ENCODE measurements at regions not wholly inside any gene's neighbourhood (a gene's known extent, or its start where the extent isn't known, plus 50 kb on each side); places are given as distances from the start of the nearest gene placed in this dataset.

- Histone ChIP-seq H3K9me3 (no peaks in the 10 kb centered on the region), H3K27ac (no peak overlapping the region), H3K4me1 (no peaks in the 10 kb centered on the region), H3K36me3 (ENCODE audit: low read depth, missing control alignments) (no peaks in the 10 kb centered on the region), H3K27me3 (no peaks in the 10 kb centered on the region), H3K4me3 (no peak overlapping the region)
- WGBS, 2 donors: 82 to 92% methylated on average over 2 of the region's 2 CpGs
- DNase-seq: no peak
- no peak for TF ChIP-seq POLR2A (IDR thresholded peaks at IDR 0.05)
- TF ChIP-seq CTCF (IDR thresholded peaks at IDR 0.05): no peak
- intact Hi-C loops (cut with DNase I; ENCODE audit: low total_unique reads): no loop called here
Measured at GRCh38 chr13:105902396-105902795, 633.1 kb downstream of the EFNB2 start.

DNA sequence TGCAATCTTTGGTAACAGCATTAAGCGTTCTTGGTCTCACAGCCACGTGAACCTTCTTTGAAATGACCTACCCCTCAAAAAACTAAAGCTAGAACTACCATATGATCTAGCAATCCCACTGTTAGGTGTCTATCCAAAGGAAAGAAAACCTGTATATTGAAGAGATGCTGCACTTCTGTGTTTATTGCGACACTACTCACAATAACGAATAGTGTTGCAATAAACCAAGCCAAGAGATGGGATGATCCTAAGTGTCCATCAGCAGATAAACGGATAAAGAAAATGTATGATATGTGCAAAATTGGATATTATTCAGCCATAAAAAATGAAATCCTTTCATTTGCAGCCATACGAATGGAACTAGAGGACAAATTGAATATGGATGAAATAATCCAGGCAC is 637.9 kb downstream of the EFNB2 start:
- no peaks in the 10 kb centered on the region for H3K4me1 ChIP-seq
- no peak overlapping the region for H3K4me3 ChIP-seq
- 69 to 85% methylated on average over 6 of the region's 6 CpGs for WGBS, 2 donors
- no peaks in the 10 kb centered on the region for H3K9me3 ChIP-seq
- TF ChIP-seq CTCF (IDR thresholded peaks at IDR 0.05) (no peak), POLR2A (IDR thresholded peaks at IDR 0.05) (no peak)
- DNase-seq: no peak
- H3K27ac ChIP-seq: no peak overlapping the region
- no peaks in the 10 kb centered on the region for H3K36me3 ChIP-seq (ENCODE audit: low read depth, missing control alignments)
- intact Hi-C loops (cut with DNase I; ENCODE audit: low total_unique reads): no loop called here
- no peaks in the 10 kb centered on the region for H3K27me3 ChIP-seq

DNA sequence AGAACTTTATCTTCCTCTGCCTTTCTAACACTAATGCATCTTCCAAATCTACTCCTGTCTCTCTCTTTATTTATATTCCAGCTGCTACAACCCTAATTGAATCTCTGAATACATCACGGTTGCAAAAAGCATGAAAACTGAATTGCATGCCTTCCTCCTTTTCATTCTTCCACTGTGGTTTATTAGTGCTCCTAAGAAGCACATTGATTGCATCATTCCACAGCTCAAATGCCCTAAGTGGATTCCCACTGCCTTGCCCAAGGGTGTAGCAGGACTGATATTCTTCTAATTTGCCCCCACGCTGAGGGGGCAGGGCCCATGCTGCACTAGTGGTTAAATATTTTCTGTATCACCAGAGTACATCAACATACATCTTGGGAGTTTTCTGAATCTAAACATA is 640.8 kb downstream of the EFNB2 start:
- no peak for DNase-seq
- Histone ChIP-seq H3K4me1 (no peaks in the 10 kb centered on the region), H3K36me3 (ENCODE audit: low read depth, missing control alignments) (no peaks in the 10 kb centered on the region), H3K4me3 (no peak overlapping the region), H3K27me3 (no peaks in the 10 kb centered on the region), H3K9me3 (no peaks in the 10 kb centered on the region), H3K27ac (no peak overlapping the region)
- 71 to 76% methylated on average over 2 of the region's 2 CpGs for WGBS, 2 donors
- TF ChIP-seq POLR2A (IDR thresholded peaks at IDR 0.05) (no peak), CTCF (IDR thresholded peaks at IDR 0.05) (no peak)
- intact Hi-C loops (cut with DNase I; ENCODE audit: low total_unique reads): no loop called here

DNA sequence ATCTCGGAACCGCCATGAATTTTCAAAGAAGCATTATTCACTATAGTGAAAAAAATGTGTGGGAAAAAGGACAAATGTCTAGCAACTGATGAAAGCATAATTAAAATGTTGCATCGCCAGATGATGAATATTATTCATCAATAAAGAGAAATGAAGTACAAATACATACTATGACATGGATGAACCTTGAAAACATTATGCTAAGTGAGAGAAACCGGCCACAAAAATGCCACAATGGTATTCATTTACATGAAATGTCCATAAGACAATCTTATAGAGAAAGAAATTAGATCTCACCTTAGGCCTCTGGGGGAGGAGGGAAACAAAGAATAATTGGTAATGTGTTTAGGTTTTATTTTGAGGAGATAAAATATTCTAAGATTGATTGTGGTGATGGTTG is 645.0 kb downstream of the EFNB2 start:
- H3K4me3 ChIP-seq: no peak overlapping the region
- TF ChIP-seq POLR2A (IDR thresholded peaks at IDR 0.05): no peak
- no peak for TF ChIP-seq CTCF (IDR thresholded peaks at IDR 0.05)
- no peaks in the 10 kb centered on the region for H3K36me3 ChIP-seq (ENCODE audit: low read depth, missing control alignments)
- intact Hi-C loops (cut with DNase I; ENCODE audit: low total_unique reads): no loop called here
- H3K27ac ChIP-seq: no peak overlapping the region
- WGBS, 2 donors: 95% methylated on average over 4 of the region's 4 CpGs
- no peaks in the 10 kb centered on the region for H3K4me1 ChIP-seq
- DNase-seq: no peak
- no peaks in the 10 kb centered on the region for H3K9me3 ChIP-seq
- H3K27me3 ChIP-seq: no peaks in the 10 kb centered on the region

GRCh38 chr13:105878119-105878700 is 657.3 kb downstream of the EFNB2 start:
- Histone ChIP-seq H3K27ac (no peak overlapping the region), H3K4me3 (no peak overlapping the region), H3K27me3 (no peaks in the 10 kb centered on the region), H3K36me3 (ENCODE audit: low read depth, missing control alignments) (no peaks in the 10 kb centered on the region), H3K4me1 (no peaks in the 10 kb centered on the region), H3K9me3 (no peaks in the 10 kb centered on the region)
- intact Hi-C loops (cut with DNase I; ENCODE audit: low total_unique reads): no loop called here
- DNase-seq: no peak
- WGBS, 2 donors: 76 to 90% methylated on average over 1 of the region's 1 CpG
- TF ChIP-seq CTCF (IDR thresholded peaks at IDR 0.05) (no peak), POLR2A (IDR thresholded peaks at IDR 0.05) (no peak)
